SK-N-SH (cell line): ENCODE measurements at regions not wholly inside any gene's neighbourhood (a gene's known extent, or its start where the extent isn't known, plus 50 kb on each side); places are given as distances from the start of the nearest gene placed in this dataset.

Experiments
- CTCF ChIA-PET: fragments of 300-600, 350-600 bp; formaldehyde crosslinking; extraction: SDS; loops from one replicate; lab custom pipeline; 2021; lab: Yijun Ruan, JAX
- POLR2A ChIA-PET: fragments of 350-600 bp; sonication (Branson Sonifier 250); formaldehyde crosslinking; extraction: SDS; loops from one replicate; lab custom pipeline; 2020; ENCODE audit warnings: antibody characterized with exemption, inconsistent platforms; lab: Yijun Ruan, JAX
- DNase-seq: peaks from one replicate; pipeline ENCODE4 v3.0.0; 2012
- H2AFZ ChIP-seq: fragments of 200-600 bp; sonication (generic); 2 replicates; pipeline ENCODE4 v1.8.1; 2016; ENCODE audit warnings: antibody characterized with exemption, mild to moderate bottlenecking, low read depth
- H3F3A ChIP-seq: fragments of 200-600 bp; sonication (generic); replicated peaks from 2 replicates; pipeline ENCODE3; 2016; ENCODE audit warnings: antibody characterized with exemption, mild to moderate bottlenecking; ENCODE audit not compliant: insufficient read depth
- H3K27ac ChIP-seq, 2 experiments: fragments of 200-500 bp in 1 of 2; fragments of 200-600 bp in 1 of 2; sonication (Bioruptor generic) in 1 of 2; sonication (generic), shearing (Covaris generic) in 1 of 2; 2 replicates each; pipeline versions ENCODE4 v1.5.1 to v1.6.1; 2014 to 2016; ENCODE audit warnings: low read depth in 2 of 2, inconsistent platforms in 1 of 2, low read length in 1 of 2, mild to moderate bottlenecking in 1 of 2, mixed read lengths in 1 of 2
- H3K27me3 ChIP-seq: fragments of 200-600 bp; sonication (generic), shearing (Covaris generic); 2 replicates; pipeline ENCODE4 v1.6.1; 2016; ENCODE audit warnings: mixed run types; ENCODE audit not compliant: insufficient read depth
- H3K36me3 ChIP-seq, 2 experiments: fragments of 200-500 bp in 1 of 2; fragments of 200-600 bp in 1 of 2; sonication (Bioruptor generic) in 1 of 2; sonication (generic) in 1 of 2; replicated peaks in 1 of 2; 2 replicates each; pipeline versions ENCODE3 to v1.5.1; 2014 to 2016; ENCODE audit warnings: low read length in 1 of 2, mild to moderate bottlenecking in 1 of 2; ENCODE audit not compliant: insufficient read depth in 2 of 2, control insufficient read depth in 1 of 2
- H3K4me1 ChIP-seq, 2 experiments: fragments of 200-500 bp in 1 of 2; fragments of 200-600 bp in 1 of 2; sonication (Bioruptor generic) in 1 of 2; sonication (generic), shearing (Covaris generic) in 1 of 2; 2 replicates each; pipeline versions ENCODE4 v1.5.1 to v1.6.1; 2014 to 2016; ENCODE audit warnings: low read depth in 1 of 2, low read length in 1 of 2, mixed run types in 1 of 2; ENCODE audit not compliant: insufficient read depth in 2 of 2, control insufficient read depth in 1 of 2
- H3K4me2 ChIP-seq: fragments of 200-600 bp; sonication (generic), shearing (Covaris generic); 2 replicates; pipeline ENCODE4 v1.6.1; 2017; ENCODE audit warnings: mixed run types
- H3K4me3 ChIP-seq, 2 experiments: fragments of 200-500 bp in 1 of 2; fragments of 200-600 bp in 1 of 2; sonication (Bioruptor generic) in 1 of 2; sonication (generic), shearing (Covaris generic) in 1 of 2; 2 replicates each; pipeline versions ENCODE4 v1.5.1 to v1.8.1; 2014 to 2016; ENCODE audit warnings: low read depth in 2 of 2, inconsistent platforms in 1 of 2, low read length in 1 of 2, mild to moderate bottlenecking in 1 of 2, mixed read lengths in 1 of 2, moderate library complexity in 1 of 2
- H3K79me2 ChIP-seq: fragments of 200-600 bp; sonication (generic); 2 replicates; pipeline ENCODE4 v1.8.1; 2017; ENCODE audit warnings: mild to moderate bottlenecking; ENCODE audit not compliant: insufficient read depth
- H3K9ac ChIP-seq: fragments of 200-600 bp; sonication (generic); 2 replicates; pipeline ENCODE4 v1.6.1; 2017; ENCODE audit warnings: mixed run types
- H3K9me2 ChIP-seq: fragments of 200-600 bp; sonication (generic); 2 replicates; pipeline ENCODE4 v1.6.1; 2017; ENCODE audit warnings: mixed run types
- H3K9me3 ChIP-seq: fragments of 200-600 bp; sonication (generic); 2 replicates; pipeline ENCODE4 v1.6.1; 2017; ENCODE audit warnings: mixed run types, mild to moderate bottlenecking, moderate library complexity
- H4K20me1 ChIP-seq: fragments of 200-600 bp; sonication (generic); 2 replicates; pipeline ENCODE4 v1.6.1; 2017; ENCODE audit warnings: mild to moderate bottlenecking, mixed run types; ENCODE audit not compliant: insufficient read depth
- CHD2 ChIP-seq: fragments of 150-350 bp; IDR thresholded peaks from 2 replicates; pipeline ENCODE4 v1.6.1; 2018; ENCODE audit warnings: low read length; ENCODE audit not compliant: partially characterized antibody
- CTCF ChIP-seq: fragments of 200-600 bp; sonication (generic); IDR thresholded peaks from 2 replicates; pipeline ENCODE4 v1.6.1; 2017; ENCODE audit warnings: antibody characterized with exemption, mild to moderate bottlenecking, moderate library complexity
- EP300 ChIP-seq, 2 experiments: IDR thresholded peaks; 2 replicates each; pipeline versions ENCODE4 v1.4.0 to v1.6.1; 2012; ENCODE audit warnings: borderline replicate concordance in 1 of 2, low read depth in 1 of 2, low read length in 1 of 2
- EZH2phosphoT487 ChIP-seq: fragments of 200-600 bp; sonication (generic); IDR thresholded peaks from 2 replicates; pipeline ENCODE4 v1.6.1; 2017; ENCODE audit warnings: low read depth, mixed run types, mild to moderate bottlenecking, antibody characterized with exemption, moderate library complexity, borderline replicate concordance
- FOSL2 ChIP-seq: IDR thresholded peaks from 2 replicates; pipeline ENCODE4 v1.4.0; 2012; ENCODE audit warnings: low read depth, mild to moderate bottlenecking, moderate library complexity, borderline replicate concordance
- FOXM1 ChIP-seq: IDR thresholded peaks from 2 replicates; pipeline ENCODE4 v1.4.0; 2012; ENCODE audit warnings: low read depth, mild to moderate bottlenecking
- IRF3 ChIP-seq: fragments of 150-350 bp; IDR thresholded peaks from 2 replicates; pipeline ENCODE4 v1.6.1; 2016; ENCODE audit warnings: mild to moderate bottlenecking, low read depth, low read length
- JUND ChIP-seq: IDR thresholded peaks from 2 replicates; pipeline ENCODE4 v1.4.0; 2012
- MAX ChIP-seq: IDR thresholded peaks from 2 replicates; pipeline ENCODE4 v1.4.0; 2012; ENCODE audit warnings: low read depth
- MEF2A ChIP-seq: IDR thresholded peaks from 2 replicates; pipeline ENCODE4 v1.4.0; 2012; ENCODE audit warnings: low read depth, borderline replicate concordance
- MXI1 ChIP-seq: IDR thresholded peaks from 2 replicates; pipeline ENCODE4 v1.6.1; 2012; ENCODE audit warnings: mild to moderate bottlenecking, low read depth, low read length, improper control_type of control experiment
- NFIC ChIP-seq: IDR thresholded peaks from 2 replicates; pipeline ENCODE4 v1.4.0; 2012; ENCODE audit warnings: borderline replicate concordance
- POLR2AphosphoS5 ChIP-seq: IDR thresholded peaks from 2 replicates; pipeline ENCODE4 v1.6.1; 2012; ENCODE audit warnings: low read depth, low read length
- RCOR1 ChIP-seq: fragments of 150-350 bp; IDR thresholded peaks from 2 replicates; pipeline ENCODE4 v1.6.1; 2017; ENCODE audit warnings: antibody characterized with exemption, low read length
- REST ChIP-seq: IDR thresholded peaks from 2 replicates; pipeline ENCODE4 v1.6.1; 2012; ENCODE audit warnings: mild to moderate bottlenecking, low read depth, low read length, moderate library complexity
- RFX5 ChIP-seq: IDR thresholded peaks from 2 replicates; pipeline ENCODE4 v1.6.1; 2012; ENCODE audit warnings: mild to moderate bottlenecking, improper control_type of control experiment, low read length
- RXRA ChIP-seq: IDR thresholded peaks from 2 replicates; pipeline ENCODE4 v1.4.0; 2012; ENCODE audit warnings: low read depth, mild to moderate bottlenecking, borderline replicate concordance
- SIN3A ChIP-seq: IDR thresholded peaks from 2 replicates; pipeline ENCODE4 v1.6.1; 2012; ENCODE audit warnings: low read depth, mild to moderate bottlenecking, low read length, moderate library complexity, borderline replicate concordance
- SMC3 ChIP-seq: IDR thresholded peaks from 2 replicates; pipeline ENCODE4 v1.6.1; 2012; ENCODE audit warnings: low read depth, low read length, improper control_type of control experiment
- TCF12 ChIP-seq: IDR thresholded peaks from 2 replicates; pipeline ENCODE4 v1.4.0; 2012
- YY1 ChIP-seq: IDR thresholded peaks from 2 replicates; pipeline ENCODE4 v1.4.0; 2012; ENCODE audit warnings: low read depth, mild to moderate bottlenecking
- WGBS: methylation state at CpG from one replicate; pipeline ENCODE4 v1.1.6; 2017; ENCODE audit warnings: low lambda C conversion rate; 5-methylcytosine and 5-hydroxymethylcytosine counted together

- no peaks in the 10 kb centered on the region for H3K9me3 ChIP-seq
- H3K27ac ChIP-seq = no peak overlapping the region
- DNase-seq = no peak
- no peak overlapping the region for H3K9ac ChIP-seq
- H3K79me2 ChIP-seq = no peaks in the 10 kb centered on the region
- H3K36me3 ChIP-seq = no peaks in the 10 kb centered on the region
- H3K27me3 ChIP-seq = no peaks in the 10 kb centered on the region
- H3K4me2 ChIP-seq = no peak overlapping the region
- H3K4me3 ChIP-seq = no peak overlapping the region
- TF ChIP-seq RXRA = no peak
- no peak for TF ChIP-seq TCF12
- TF ChIP-seq POLR2AphosphoS5 = no peak
- no peak for TF ChIP-seq SMC3
- no peak for TF ChIP-seq REST
- no peak for TF ChIP-seq CHD2
- TF ChIP-seq EP300 (IDR thresholded peaks at IDR 0.05; ENCODE audit: borderline replicate concordance in 1 of 2, low read depth in 1 of 2, low read length in 1 of 2) = no peak
- no peak for TF ChIP-seq YY1
- no peak for TF ChIP-seq IRF3
- TF ChIP-seq FOXM1 = no peak
- 10% methylated on average over 4 of the region's 4 CpGs for WGBS
- no peaks in the 10 kb centered on the region for H3F3A ChIP-seq
- no peaks in the 10 kb centered on the region for H3K4me1 ChIP-seq
- no peaks in the 10 kb centered on the region for H3K9me2 ChIP-seq
- POLR2A ChIA-PET = no interaction called here
- H4K20me1 ChIP-seq = no peaks in the 10 kb centered on the region
- H2AFZ ChIP-seq = no peak overlapping the region
- CTCF ChIA-PET = no interaction called here
Observed at GRCh38 chr16:7051591-7052349, 280.9 kb upstream of the RBFOX1 start.

- Histone ChIP-seq H4K20me1 (no peaks in the 10 kb centered on the region), H3K9me3 (no peaks in the 10 kb centered on the region), H3K27me3 (no peaks in the 10 kb centered on the region), H3K79me2 (no peaks in the 10 kb centered on the region), H3K4me1 (no peaks in the 10 kb centered on the region), H3K9ac (no peak overlapping the region), H3K27ac (no peak overlapping the region), H2AFZ (no peak overlapping the region), H3K4me3 (no peak overlapping the region), H3K36me3 (no peaks in the 10 kb centered on the region), H3F3A (no peaks in the 10 kb centered on the region), H3K9me2 (no peaks in the 10 kb centered on the region), H3K4me2 (no peak overlapping the region)
- DNase-seq = no peak
- WGBS = 54% methylated on average over 6 of the region's 6 CpGs
- CTCF ChIA-PET = no interaction called here
- POLR2A ChIA-PET = no interaction called here
- no peak for TF ChIP-seq CTCF
- TF ChIP-seq IRF3 = no peak
- no peak for TF ChIP-seq NFIC
- TF ChIP-seq RCOR1 = no peak
- TF ChIP-seq FOSL2 = no peak
- TF ChIP-seq EZH2phosphoT487 = no peak
- TF ChIP-seq RFX5 = no peak
- no peak for TF ChIP-seq SIN3A
- TF ChIP-seq MEF2A = no peak
- TF ChIP-seq MXI1 = no peak
- no peak for TF ChIP-seq CHD2
- no peak for TF ChIP-seq JUND
- no peak for TF ChIP-seq MAX
Observed at GRCh38 chr16:7044331-7044730, 288.3 kb upstream of the RBFOX1 start.
